ENCODE measurements at regions not wholly inside any gene's neighbourhood (a gene's known extent, or its start where the extent isn't known, plus 50 kb on each side); places are given as distances from the start of the nearest gene placed in this dataset.
"Not testable (repeated sequence)": the region's sequence is repeated elsewhere in the genome, so short reads cannot be mapped to it uniquely, and the experiment has no call there.

- H3K9me3 Mint-ChIP-seq, result no peaks in the 10 kb centered on the region
- no peak overlapping the region for H3K4me3 Mint-ChIP-seq
- no peak overlapping the region for H3K27ac Mint-ChIP-seq
- H3K36me3 Mint-ChIP-seq, result no peaks in the 10 kb centered on the region
- H3K4me1 Mint-ChIP-seq, result no peaks in the 10 kb centered on the region
- H3K27me3 Mint-ChIP-seq, result no peaks in the 10 kb centered on the region
These were observed 329.6 kb downstream of the BCL11A start for GRCh38 chr2:60223859-60224258.

GRCh38 chr2:60221098-60221497, 332.4 kb downstream of the BCL11A start:
- H3K27ac Mint-ChIP-seq, result no peak overlapping the region
- H3K4me3 Mint-ChIP-seq, result no peak overlapping the region
- no peaks in the 10 kb centered on the region for H3K36me3 Mint-ChIP-seq
- H3K27me3 Mint-ChIP-seq, result peaks cover 1% of the 10 kb centered on the region
- no peaks in the 10 kb centered on the region for H3K4me1 Mint-ChIP-seq
- no peaks in the 10 kb centered on the region for H3K9me3 Mint-ChIP-seq

- H3K4me1 Mint-ChIP-seq, result no peaks in the 10 kb centered on the region
- no peak overlapping the region for H3K27ac Mint-ChIP-seq
These were observed 333.9 kb downstream of the BCL11A start for GRCh38 chr2:60219536-60219935.

GRCh38 chr2:60216452-60216995, 336.9 kb downstream of the BCL11A start:
- peaks cover 2% of the 10 kb centered on the region for H3K27me3 Mint-ChIP-seq
- H3K4me3 Mint-ChIP-seq, result no peak overlapping the region
- no peaks in the 10 kb centered on the region for H3K36me3 Mint-ChIP-seq
- no peaks in the 10 kb centered on the region for H3K4me1 Mint-ChIP-seq
- H3K27ac Mint-ChIP-seq, result no peak overlapping the region
- no peaks in the 10 kb centered on the region for H3K9me3 Mint-ChIP-seq

More at GRCh38 chr2:60219536-60219935, 333.9 kb downstream of the BCL11A start:
- Mint-ChIP-seq H3K27me3 (peaks cover 1% of the 10 kb centered on the region), H3K9me3 (no peaks in the 10 kb centered on the region), H3K36me3 (no peaks in the 10 kb centered on the region), H3K4me3 (no peak overlapping the region)

- Mint-ChIP-seq H3K36me3 (no peaks in the 10 kb centered on the region), H3K27ac (no peak overlapping the region), H3K4me3 (no peak overlapping the region), H3K9me3 (no peaks in the 10 kb centered on the region), H3K27me3 (peaks cover 2% of the 10 kb centered on the region), H3K4me1 (no peaks in the 10 kb centered on the region)
These were observed 338.0 kb downstream of the BCL11A start for GRCh38 chr2:60215386-60215901.

- no peak overlapping the region for H3K27ac Mint-ChIP-seq
- no peaks in the 10 kb centered on the region for H3K36me3 Mint-ChIP-seq
- H3K27me3 Mint-ChIP-seq, result peaks cover 2% of the 10 kb centered on the region
- H3K9me3 Mint-ChIP-seq, result no peaks in the 10 kb centered on the region
- H3K4me3 Mint-ChIP-seq, result no peak overlapping the region
- no peaks in the 10 kb centered on the region for H3K4me1 Mint-ChIP-seq
These were observed 338.9 kb downstream of the BCL11A start for GRCh38 chr2:60214626-60214875.

- H3K36me3 Mint-ChIP-seq, result no peaks in the 10 kb centered on the region
- H3K4me3 Mint-ChIP-seq, result no peak overlapping the region
- peaks cover 3% of the 10 kb centered on the region for H3K27me3 Mint-ChIP-seq
- no peak overlapping the region for H3K27ac Mint-ChIP-seq
- H3K9me3 Mint-ChIP-seq, result no peaks in the 10 kb centered on the region
- no peaks in the 10 kb centered on the region for H3K4me1 Mint-ChIP-seq
These were observed 339.4 kb downstream of the BCL11A start for GRCh38 chr2:60213865-60214625.

- Mint-ChIP-seq H3K4me3 (no peak overlapping the region), H3K27me3 (peaks cover 3% of the 10 kb centered on the region), H3K9me3 (no peaks in the 10 kb centered on the region), H3K27ac (no peak overlapping the region), H3K36me3 (no peaks in the 10 kb centered on the region), H3K4me1 (no peaks in the 10 kb centered on the region)
These were observed 341.1 kb downstream of the BCL11A start for GRCh38 chr2:60212181-60212945.

- not testable (repeated sequence) for H3K27me3 Mint-ChIP-seq, H3K4me3 Mint-ChIP-seq, H3K4me1 Mint-ChIP-seq, H3K27ac Mint-ChIP-seq, H3K36me3 Mint-ChIP-seq
- H3K9me3 Mint-ChIP-seq, result peaks cover 26% of the 10 kb centered on the region
These were observed 364.4 kb downstream of the BCL11A start for GRCh38 chr2:60189006-60189405.

- H3K27ac Mint-ChIP-seq, result no peak overlapping the region
- no peaks in the 10 kb centered on the region for H3K9me3 Mint-ChIP-seq
- no peaks in the 10 kb centered on the region for H3K36me3 Mint-ChIP-seq
- no peaks in the 10 kb centered on the region for H3K27me3 Mint-ChIP-seq
- no peaks in the 10 kb centered on the region for H3K4me1 Mint-ChIP-seq
- H3K4me3 Mint-ChIP-seq, result no peak overlapping the region
These were observed 378.2 kb downstream of the BCL11A start for GRCh38 chr2:60175290-60175689.

GRCh38 chr2:60174146-60174545, 379.3 kb downstream of the BCL11A start:
- H3K4me1 Mint-ChIP-seq, result no peaks in the 10 kb centered on the region
- H3K36me3 Mint-ChIP-seq, result no peaks in the 10 kb centered on the region
- H3K4me3 Mint-ChIP-seq, result no peak overlapping the region
- H3K9me3 Mint-ChIP-seq, result no peaks in the 10 kb centered on the region
- H3K27ac Mint-ChIP-seq, result no peak overlapping the region
- H3K27me3 Mint-ChIP-seq, result no peaks in the 10 kb centered on the region

- Mint-ChIP-seq H3K27me3 (no peaks in the 10 kb centered on the region), H3K9me3 (no peaks in the 10 kb centered on the region), H3K36me3 (no peaks in the 10 kb centered on the region), H3K4me1 (no peaks in the 10 kb centered on the region), H3K27ac (no peak overlapping the region), H3K4me3 (no peak overlapping the region)
These were observed 380.7 kb downstream of the BCL11A start for GRCh38 chr2:60172801-60173200.

- no peaks in the 10 kb centered on the region for H3K9me3 Mint-ChIP-seq
- H3K27ac Mint-ChIP-seq, result no peak overlapping the region
- H3K27me3 Mint-ChIP-seq, result no peaks in the 10 kb centered on the region
- H3K4me1 Mint-ChIP-seq, result no peaks in the 10 kb centered on the region
- H3K4me3 Mint-ChIP-seq, result no peak overlapping the region
- no peaks in the 10 kb centered on the region for H3K36me3 Mint-ChIP-seq
These were observed 383.2 kb downstream of the BCL11A start for GRCh38 chr2:60170272-60170671.

GRCh38 chr2:60168247-60168646, 385.2 kb downstream of the BCL11A start:
- H3K4me1 Mint-ChIP-seq, result no peaks in the 10 kb centered on the region
- H3K9me3 Mint-ChIP-seq, result no peaks in the 10 kb centered on the region
- no peak overlapping the region for H3K4me3 Mint-ChIP-seq
- no peak overlapping the region for H3K27ac Mint-ChIP-seq
- no peaks in the 10 kb centered on the region for H3K27me3 Mint-ChIP-seq
- no peaks in the 10 kb centered on the region for H3K36me3 Mint-ChIP-seq

- H3K27ac Mint-ChIP-seq, result no peak overlapping the region
- H3K4me3 Mint-ChIP-seq, result no peak overlapping the region
These were observed 386.4 kb downstream of the BCL11A start for GRCh38 chr2:60167089-60167488.

GRCh38 chr2:60163691-60164090, 389.8 kb downstream of the BCL11A start:
- H3K4me3 Mint-ChIP-seq, result no peak overlapping the region
- H3K9me3 Mint-ChIP-seq, result no peaks in the 10 kb centered on the region
- H3K36me3 Mint-ChIP-seq, result no peaks in the 10 kb centered on the region
- no peak overlapping the region for H3K27ac Mint-ChIP-seq
- H3K4me1 Mint-ChIP-seq, result no peaks in the 10 kb centered on the region
- H3K27me3 Mint-ChIP-seq, result no peaks in the 10 kb centered on the region

More at GRCh38 chr2:60167089-60167488, 386.4 kb downstream of the BCL11A start:
- H3K36me3 Mint-ChIP-seq, result no peaks in the 10 kb centered on the region
- H3K4me1 Mint-ChIP-seq, result no peaks in the 10 kb centered on the region
- H3K27me3 Mint-ChIP-seq, result no peaks in the 10 kb centered on the region
- no peaks in the 10 kb centered on the region for H3K9me3 Mint-ChIP-seq
